ENCODE measurements at regions not wholly inside any gene's neighbourhood (a gene's known extent, or its start where the extent isn't known, plus 50 kb on each side); places are given as distances from the start of the nearest gene placed in this dataset.

GRCh38 chr5:107169867-107170266, 500.9 kb downstream of the EFNA5 start:
- ATAC-seq, result no peak
- Histone ChIP-seq H3K9me3 (no peaks in the 10 kb centered on the region), H3K4me3 (no peak overlapping the region), H3K36me3 (ENCODE audit: insufficient read depth in 1 of 2, low read depth in 1 of 2) (no peaks in the 10 kb centered on the region), H3K27me3 (ENCODE audit: insufficient read depth in 3 of 3, low read length in 2 of 3) (no peaks in the 10 kb centered on the region), H3K27ac (no peak overlapping the region), H3K4me1 (no peaks in the 10 kb centered on the region)
- intact Hi-C loops (cut with DNase I), result no loop called here
- no peak for TF ChIP-seq CTCF (IDR thresholded peaks at IDR 0.05)
- DNase-seq, result no peak
- 58 to 68% (median 67%) methylated on average over 3 of the region's 3 CpGs for WGBS, 3 donors

- Histone ChIP-seq H3K4me1 (no peaks in the 10 kb centered on the region), H3K4me3 (no peak overlapping the region), H3K9me3 (no peaks in the 10 kb centered on the region), H3K27ac (no peak overlapping the region), H3K36me3 (ENCODE audit: insufficient read depth in 1 of 2, low read depth in 1 of 2) (no peaks in the 10 kb centered on the region), H3K27me3 (ENCODE audit: insufficient read depth in 3 of 3, low read length in 2 of 3) (no peaks in the 10 kb centered on the region)
- ATAC-seq (no peak), DNase-seq (no peak)
- intact Hi-C loops (cut with DNase I), result no loop called here
- WGBS, 3 donors, result 80 to 85% (median 84%) methylated on average over 8 of the region's 8 CpGs
- no peak for TF ChIP-seq CTCF (IDR thresholded peaks at IDR 0.05)
Observed at GRCh38 chr5:107168848-107169752, 501.6 kb downstream of the EFNA5 start.

DNA sequence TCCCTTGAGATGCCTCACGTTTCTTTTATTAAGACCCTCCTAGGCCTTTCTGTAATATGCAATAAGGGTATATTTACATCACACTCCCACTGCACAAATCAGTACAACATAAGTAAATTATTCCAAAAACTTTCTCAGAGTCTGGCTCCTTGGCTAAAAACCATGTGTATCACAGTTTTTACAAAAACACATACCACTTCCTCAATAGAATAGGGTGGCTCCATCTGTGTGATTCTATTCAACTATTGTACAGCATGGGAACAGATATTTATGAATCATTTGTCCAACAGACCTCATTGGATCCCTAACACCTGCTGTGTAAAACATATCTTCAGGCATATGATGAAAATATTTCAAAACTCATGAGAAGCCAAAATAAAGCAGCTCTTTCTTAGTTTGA, 502.7 kb downstream of the EFNA5 start:
- DNase-seq (no peak), ATAC-seq (no peak)
- H3K4me1 ChIP-seq, result no peaks in the 10 kb centered on the region
- H3K4me3 ChIP-seq, result no peak overlapping the region
- 82 to 95% (median 90%) methylated on average over 1 of the region's 1 CpG for WGBS, 3 donors
- H3K27me3 ChIP-seq (ENCODE audit: insufficient read depth in 3 of 3, low read length in 2 of 3), result no peaks in the 10 kb centered on the region
- no peaks in the 10 kb centered on the region for H3K9me3 ChIP-seq
- no peak overlapping the region for H3K27ac ChIP-seq
- intact Hi-C loops (cut with DNase I), result no loop called here
- no peak for TF ChIP-seq CTCF (IDR thresholded peaks at IDR 0.05)
- H3K36me3 ChIP-seq (ENCODE audit: insufficient read depth in 1 of 2, low read depth in 1 of 2), result no peaks in the 10 kb centered on the region

- intact Hi-C loops (cut with DNase I), result no loop called here
- no peak for TF ChIP-seq CTCF (IDR thresholded peaks at IDR 0.05)
Observed at GRCh38 chr5:107165296-107165695, 505.4 kb downstream of the EFNA5 start.

More at GRCh38 chr5:107165296-107165695, 505.4 kb downstream of the EFNA5 start:
- Histone ChIP-seq H3K27ac (no peak overlapping the region), H3K4me3 (no peak overlapping the region), H3K9me3 (no peaks in the 10 kb centered on the region), H3K27me3 (ENCODE audit: insufficient read depth in 3 of 3, low read length in 2 of 3) (no peaks in the 10 kb centered on the region), H3K4me1 (no peaks in the 10 kb centered on the region), H3K36me3 (ENCODE audit: insufficient read depth in 1 of 2, low read depth in 1 of 2) (no peaks in the 10 kb centered on the region)
- ATAC-seq (no peak), DNase-seq (no peak)
- 42 to 94% (median 75%) methylated on average over 2 of the region's 2 CpGs for WGBS, 3 donors
